ENCODE measurements at regions not wholly inside any gene's neighbourhood (a gene's known extent, or its start where the extent isn't known, plus 50 kb on each side); places are given as distances from the start of the nearest gene placed in this dataset.

DNA sequence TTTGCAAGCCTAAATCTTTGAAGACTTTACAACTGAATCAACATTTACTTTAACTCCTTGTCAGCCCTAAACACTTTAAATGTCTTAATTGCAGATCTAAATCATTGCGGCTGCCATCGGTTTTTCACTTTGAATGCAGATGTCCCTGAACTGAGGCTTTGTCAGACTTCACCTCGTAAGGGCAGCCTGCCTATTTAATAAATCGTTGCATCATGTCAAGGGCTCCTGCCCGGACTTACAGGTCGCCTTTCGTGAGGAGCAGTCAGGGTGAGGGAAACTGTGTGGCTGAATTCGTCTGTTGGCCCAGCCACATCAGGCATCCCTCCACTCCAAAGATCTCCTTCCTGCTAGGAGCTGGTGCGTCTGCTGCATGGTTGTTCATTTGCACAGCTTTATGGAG is 368.2 kb upstream of the NPVF start:
- TF ChIP-seq, protein P1, sequence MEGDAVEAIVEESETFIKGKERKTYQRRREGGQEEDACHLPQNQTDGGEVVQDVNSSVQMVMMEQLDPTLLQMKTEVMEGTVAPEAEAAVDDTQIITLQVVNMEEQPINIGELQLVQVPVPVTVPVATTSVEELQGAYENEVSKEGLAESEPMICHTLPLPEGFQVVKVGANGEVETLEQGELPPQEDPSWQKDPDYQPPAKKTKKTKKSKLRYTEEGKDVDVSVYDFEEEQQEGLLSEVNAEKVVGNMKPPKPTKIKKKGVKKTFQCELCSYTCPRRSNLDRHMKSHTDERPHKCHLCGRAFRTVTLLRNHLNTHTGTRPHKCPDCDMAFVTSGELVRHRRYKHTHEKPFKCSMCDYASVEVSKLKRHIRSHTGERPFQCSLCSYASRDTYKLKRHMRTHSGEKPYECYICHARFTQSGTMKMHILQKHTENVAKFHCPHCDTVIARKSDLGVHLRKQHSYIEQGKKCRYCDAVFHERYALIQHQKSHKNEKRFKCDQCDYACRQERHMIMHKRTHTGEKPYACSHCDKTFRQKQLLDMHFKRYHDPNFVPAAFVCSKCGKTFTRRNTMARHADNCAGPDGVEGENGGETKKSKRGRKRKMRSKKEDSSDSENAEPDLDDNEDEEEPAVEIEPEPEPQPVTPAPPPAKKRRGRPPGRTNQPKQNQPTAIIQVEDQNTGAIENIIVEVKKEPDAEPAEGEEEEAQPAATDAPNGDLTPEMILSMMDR (IDR thresholded peaks at IDR 0.05 in 4 of 5, conservative IDR thresholded peaks at IDR 0.05 in 1 of 5) = no peak
- no peak for TF ChIP-seq POLR2A (IDR thresholded peaks at IDR 0.05)

Data from gastrocnemius medialis (tissue), 4 donors.